Uterus (tissue), 3 donors: ENCODE measurements at regions not wholly inside any gene's neighbourhood (a gene's known extent, or its start where the extent isn't known, plus 50 kb on each side); places are given as distances from the start of the nearest gene placed in this dataset.

Experiments used
- DNase-seq, 2 donors: peaks; one replicate each; pipeline ENCODE4 v3.0.0-alpha.2; 2019 to 2020
- H3K27ac ChIP-seq, 2 donors: fragments of 200-600 bp; sonication (generic); 1 replicate in 1 of 2; 2 replicates in 1 of 2; pipeline ENCODE4 v1.5.1; 2016 to 2018
- H3K27me3 ChIP-seq, 2 donors: fragments of 200-600 bp; sonication (generic); one replicate each; pipeline ENCODE4 v1.5.1; 2018 to 2019; ENCODE audit warnings: control low read depth in 1 of 2
- H3K36me3 ChIP-seq, 2 donors: fragments of 200-600 bp; sonication (generic); one replicate each; pipeline ENCODE4 v1.5.1; 2019; ENCODE audit warnings: control low read depth in 1 of 2
- H3K4me1 ChIP-seq, 2 donors: fragments of 200-600 bp; sonication (generic); one replicate each; pipeline ENCODE4 v1.5.1; 2018 to 2019; ENCODE audit warnings: control low read depth in 1 of 2
- H3K4me3 ChIP-seq, 2 donors: fragments of 200-600 bp; sonication (generic); 1 replicate in 1 of 2; 2 replicates in 1 of 2; pipeline ENCODE4 v1.5.1; 2018 to 2019; ENCODE audit warnings: mild to moderate bottlenecking in 1 of 2
- H3K9me3 ChIP-seq, 2 donors: fragments of 200-600 bp; sonication (generic); one replicate each; pipeline ENCODE4 v1.5.1; 2019; ENCODE audit warnings: control low read depth in 1 of 2
- POLR2A ChIP-seq, 2 donors: fragments of 450-650 bp; IDR thresholded peaks; one replicate each; pipeline ENCODE4 v1.6.1; 2016; ENCODE audit warnings: antibody characterized with exemption in 2 of 2, mild to moderate bottlenecking in 1 of 2, moderate library complexity in 1 of 2
- intact Hi-C: fragments of 100-400 bp; cut with DNase I; formaldehyde crosslinking; loops from one replicate; pipeline ENCODE4 v1.15.1; 2023; ENCODE audit warnings: low total_unique reads
- TF ChIP-seq, protein P1 (sequence below), 4 experiments: fragments of 200-600 bp in 2 of 4; fragments of 450-650 bp in 2 of 4; sonication (generic) in 2 of 4; IDR thresholded peaks; one replicate each; pipeline ENCODE4 v1.5.1; 2016 to 2019; ENCODE audit warnings: antibody characterized with exemption in 4 of 4, mild to moderate bottlenecking in 2 of 4, moderate library complexity in 1 of 4
- donor health status: DM: yes; HTN: yes; CAD: no.

- TF ChIP-seq POLR2A (IDR thresholded peaks at IDR 0.05): no peak
- TF ChIP-seq, protein P1, sequence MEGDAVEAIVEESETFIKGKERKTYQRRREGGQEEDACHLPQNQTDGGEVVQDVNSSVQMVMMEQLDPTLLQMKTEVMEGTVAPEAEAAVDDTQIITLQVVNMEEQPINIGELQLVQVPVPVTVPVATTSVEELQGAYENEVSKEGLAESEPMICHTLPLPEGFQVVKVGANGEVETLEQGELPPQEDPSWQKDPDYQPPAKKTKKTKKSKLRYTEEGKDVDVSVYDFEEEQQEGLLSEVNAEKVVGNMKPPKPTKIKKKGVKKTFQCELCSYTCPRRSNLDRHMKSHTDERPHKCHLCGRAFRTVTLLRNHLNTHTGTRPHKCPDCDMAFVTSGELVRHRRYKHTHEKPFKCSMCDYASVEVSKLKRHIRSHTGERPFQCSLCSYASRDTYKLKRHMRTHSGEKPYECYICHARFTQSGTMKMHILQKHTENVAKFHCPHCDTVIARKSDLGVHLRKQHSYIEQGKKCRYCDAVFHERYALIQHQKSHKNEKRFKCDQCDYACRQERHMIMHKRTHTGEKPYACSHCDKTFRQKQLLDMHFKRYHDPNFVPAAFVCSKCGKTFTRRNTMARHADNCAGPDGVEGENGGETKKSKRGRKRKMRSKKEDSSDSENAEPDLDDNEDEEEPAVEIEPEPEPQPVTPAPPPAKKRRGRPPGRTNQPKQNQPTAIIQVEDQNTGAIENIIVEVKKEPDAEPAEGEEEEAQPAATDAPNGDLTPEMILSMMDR (IDR thresholded peaks at IDR 0.05): no peak
- DNase-seq: no peak
These were observed 368.2 kb upstream of the PRICKLE1 start for GRCh38 chr12:42957561-42958290.

GRCh38 chr12:42957136-42957535, 367.6 kb upstream of the PRICKLE1 start:
- H3K4me3 ChIP-seq: no peak overlapping the region
- H3K27ac ChIP-seq: no peak overlapping the region
- intact Hi-C loops: no loop called here
- H3K36me3 ChIP-seq: no peaks in the 10 kb centered on the region
- TF ChIP-seq, protein P1 (IDR thresholded peaks at IDR 0.05): no peak
- no peak for TF ChIP-seq POLR2A (IDR thresholded peaks at IDR 0.05)
- no peaks in the 10 kb centered on the region for H3K27me3 ChIP-seq
- DNase-seq: no peak
- H3K9me3 ChIP-seq: no peaks in the 10 kb centered on the region
- H3K4me1 ChIP-seq: no peaks in the 10 kb centered on the region

More at GRCh38 chr12:42957561-42958290, 368.2 kb upstream of the PRICKLE1 start:
- intact Hi-C loops: no loop called here
- no peak overlapping the region for H3K4me3 ChIP-seq
- no peaks in the 10 kb centered on the region for H3K27me3 ChIP-seq
- H3K4me1 ChIP-seq: no peaks in the 10 kb centered on the region
- H3K27ac ChIP-seq: no peak overlapping the region
- H3K9me3 ChIP-seq: no peaks in the 10 kb centered on the region
- no peaks in the 10 kb centered on the region for H3K36me3 ChIP-seq

- intact Hi-C loops: no loop called here
- H3K9me3 ChIP-seq: no peaks in the 10 kb centered on the region
- no peak overlapping the region for H3K4me3 ChIP-seq
- no peaks in the 10 kb centered on the region for H3K36me3 ChIP-seq
- no peaks in the 10 kb centered on the region for H3K27me3 ChIP-seq
- no peak for DNase-seq
- no peak overlapping the region for H3K27ac ChIP-seq
- TF ChIP-seq, protein P1 (IDR thresholded peaks at IDR 0.05): no peak
- TF ChIP-seq POLR2A (IDR thresholded peaks at IDR 0.05): no peak
- H3K4me1 ChIP-seq: no peaks in the 10 kb centered on the region
These were observed 363.5 kb upstream of the PRICKLE1 start for GRCh38 chr12:42953021-42953420.

GRCh38 chr12:42946871-42947381, 357.4 kb upstream of the PRICKLE1 start:
- Histone ChIP-seq H3K4me3 (no peak overlapping the region), H3K27ac (no peak overlapping the region), H3K4me1 (no peaks in the 10 kb centered on the region), H3K36me3 (no peaks in the 10 kb centered on the region), H3K27me3 (no peaks in the 10 kb centered on the region), H3K9me3 (no peaks in the 10 kb centered on the region)
- intact Hi-C loops: no loop called here
- DNase-seq: no peak
- no peak for TF ChIP-seq POLR2A (IDR thresholded peaks at IDR 0.05)
- TF ChIP-seq, protein P1 (IDR thresholded peaks at IDR 0.05): no peak

DNA sequence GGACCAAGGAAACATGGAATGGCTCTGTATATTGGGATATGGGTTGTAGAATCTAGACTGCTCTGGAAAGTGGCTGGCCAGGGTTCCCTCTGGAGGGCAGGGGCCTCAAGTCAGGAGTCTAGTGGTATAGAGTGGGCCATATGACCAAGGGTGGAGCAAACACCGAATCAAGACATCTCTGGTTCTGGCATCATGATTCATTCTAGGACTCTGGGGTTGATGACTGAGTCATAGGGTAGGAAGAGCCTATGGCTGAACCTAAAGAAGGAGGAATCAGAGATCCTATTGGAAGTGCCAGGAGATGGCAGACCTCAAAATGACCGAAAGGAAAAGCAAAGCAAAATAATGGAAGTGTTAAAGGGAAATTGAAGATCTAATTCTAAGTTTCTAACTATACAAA, 356.4 kb upstream of the PRICKLE1 start:
- H3K27ac ChIP-seq: no peak overlapping the region
- H3K27me3 ChIP-seq: no peaks in the 10 kb centered on the region
- TF ChIP-seq, protein P1 (IDR thresholded peaks at IDR 0.05): no peak
- TF ChIP-seq POLR2A (IDR thresholded peaks at IDR 0.05): no peak
- intact Hi-C loops: no loop called here
- H3K4me1 ChIP-seq: no peaks in the 10 kb centered on the region
- DNase-seq: no peak
- H3K9me3 ChIP-seq: no peaks in the 10 kb centered on the region
- H3K4me3 ChIP-seq: no peak overlapping the region
- H3K36me3 ChIP-seq: no peaks in the 10 kb centered on the region
